NCI-H1105 treated with DMSO at 0.1 percent for 48 hours (cell line): ENCODE measurements at regions not wholly inside any gene's neighbourhood (a gene's known extent, or its start where the extent isn't known, plus 50 kb on each side); places are given as distances from the start of the nearest gene placed in this dataset.
"Not testable (repeated sequence)": the region's sequence is repeated elsewhere in the genome, so short reads cannot be mapped to it uniquely, and the experiment has no call there.

Experiments
- DNase-seq: peaks from one replicate; lab custom pipeline; 2025; lab: John Stamatoyannopoulos, UW

- DNase-seq, result no peak
Observed at GRCh38 chr15:77909182-77909940, 168.2 kb downstream of the TBC1D2B start.

GRCh38 chr15:77908752-77909111 is 168.8 kb downstream of the TBC1D2B start:
- not testable (repeated sequence) for DNase-seq

GRCh38 chr15:77907824-77908751 is 169.4 kb downstream of the TBC1D2B start:
- no peak for DNase-seq

- not testable (repeated sequence) for DNase-seq
Observed at GRCh38 chr15:77906062-77906990, 171.2 kb downstream of the TBC1D2B start.

GRCh38 chr15:77905301-77905920 is 172.1 kb downstream of the TBC1D2B start:
- DNase-seq, result no peak

DNA sequence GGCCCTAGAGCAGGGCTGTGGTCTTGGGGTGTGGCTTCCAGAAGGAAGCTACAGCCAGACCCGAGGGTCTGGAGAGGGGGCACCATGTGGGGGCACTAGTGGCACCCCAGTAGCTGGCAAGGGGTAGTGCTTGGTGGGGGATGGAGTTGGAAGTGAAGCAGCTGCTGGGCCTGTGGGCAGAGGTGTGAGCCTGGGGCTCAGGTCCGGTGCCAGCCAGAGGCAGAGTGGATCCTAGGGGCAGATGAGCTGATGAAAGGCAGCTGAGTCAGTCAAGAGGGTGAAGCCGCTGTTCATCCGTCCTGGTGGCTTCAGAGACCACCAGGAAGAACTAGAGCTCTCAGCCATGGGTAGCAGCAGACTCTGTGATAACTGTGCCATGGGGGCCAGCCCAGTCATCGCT is 172.6 kb downstream of the TBC1D2B start:
- DNase-seq, result no peak

DNA sequence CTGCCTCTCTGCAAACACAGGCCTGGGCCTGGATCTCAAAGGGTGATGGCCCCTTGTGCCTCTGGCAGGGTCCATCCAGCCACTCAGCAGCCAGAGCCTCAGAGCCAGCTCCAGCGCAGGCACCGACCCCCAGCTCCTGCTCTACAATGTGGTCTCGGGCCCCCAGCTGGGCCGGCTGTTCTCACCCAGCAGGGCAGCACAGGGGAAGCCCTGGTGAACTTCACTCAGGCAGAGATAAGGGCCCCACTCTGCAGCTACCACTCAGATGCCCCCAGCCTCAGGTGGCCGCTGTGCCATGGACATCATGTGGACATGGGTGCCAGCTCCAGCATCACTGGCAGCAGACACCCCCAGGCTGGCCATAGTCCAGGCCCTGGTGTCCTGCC is 173.1 kb downstream of the TBC1D2B start:
- DNase-seq, result no peak

DNA sequence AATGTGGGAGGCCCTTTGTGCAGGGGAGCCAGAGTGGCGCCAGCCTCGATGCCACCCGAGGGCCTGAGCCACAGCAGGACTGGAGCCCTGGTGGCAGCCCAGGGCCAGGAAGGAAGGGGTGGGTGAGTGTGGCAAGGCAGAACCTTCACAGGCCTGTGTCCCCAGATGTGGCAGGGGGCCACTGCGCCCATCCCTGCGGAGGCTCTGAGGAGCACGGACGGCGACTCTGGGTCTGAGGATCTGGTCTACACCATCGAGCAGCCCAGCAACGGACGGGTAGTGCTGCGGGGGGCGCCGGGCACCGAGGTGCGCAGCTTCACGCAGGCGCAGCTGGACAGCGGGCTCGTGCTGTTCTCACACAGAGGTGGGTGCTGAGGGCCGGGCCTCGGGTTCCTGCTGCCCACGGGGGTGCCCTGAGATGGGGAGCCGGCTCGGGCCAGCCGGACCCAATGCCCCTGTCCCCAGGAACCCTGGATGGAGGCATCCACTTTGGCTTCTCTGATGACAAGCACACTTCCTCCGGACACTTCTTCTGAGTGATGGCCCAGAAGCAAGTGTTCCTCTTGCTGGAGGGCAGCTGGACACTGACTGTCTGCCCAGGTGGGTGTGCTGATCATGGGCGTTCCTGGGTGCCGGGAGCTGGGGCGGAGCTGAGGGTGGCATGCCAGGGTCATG is 173.6 kb downstream of the TBC1D2B start:
- not testable (repeated sequence) for DNase-seq

- DNase-seq, result not testable (repeated sequence)
Observed at GRCh38 chr15:77902921-77903760, 174.4 kb downstream of the TBC1D2B start.

DNA sequence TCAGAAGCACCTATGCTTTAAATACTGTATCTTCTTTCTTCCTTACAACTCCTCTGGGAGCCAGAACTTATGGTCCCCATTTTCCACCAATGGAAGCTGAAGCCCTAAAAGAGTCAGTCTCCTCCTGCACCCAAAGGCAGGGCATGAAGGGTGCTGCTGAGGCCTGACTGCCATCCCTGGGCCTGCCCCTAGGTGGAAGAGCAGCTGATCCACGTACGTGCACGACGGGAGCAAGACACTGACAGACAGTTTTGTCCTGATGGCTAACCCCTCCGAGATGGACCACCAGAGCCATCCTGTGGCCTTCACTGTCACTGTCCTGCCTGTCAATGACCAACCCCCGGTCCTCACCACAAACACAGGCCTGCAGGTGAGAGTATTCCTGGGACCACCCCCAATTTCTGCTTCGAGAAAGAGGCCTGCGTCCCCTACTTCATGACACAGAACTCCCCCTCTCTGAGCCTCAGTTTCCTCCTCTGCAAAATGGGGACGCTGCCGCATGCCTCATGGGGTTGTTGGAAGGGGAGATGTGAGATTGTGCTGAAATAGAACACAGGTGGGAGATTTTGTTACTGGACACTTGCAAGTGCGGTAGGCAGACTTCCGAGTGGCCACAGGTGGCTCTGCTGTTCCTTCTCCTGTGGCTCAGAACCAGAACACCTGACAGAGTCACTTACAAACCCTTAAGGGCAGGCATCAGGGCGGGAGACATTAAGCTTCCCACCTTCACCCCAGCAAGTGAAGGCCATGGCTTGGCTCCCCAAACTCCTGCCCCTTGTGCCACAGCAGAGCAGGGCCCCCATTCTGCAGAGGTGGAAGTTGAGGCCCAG is 175.4 kb downstream of the TBC1D2B start:
- no peak for DNase-seq

DNA sequence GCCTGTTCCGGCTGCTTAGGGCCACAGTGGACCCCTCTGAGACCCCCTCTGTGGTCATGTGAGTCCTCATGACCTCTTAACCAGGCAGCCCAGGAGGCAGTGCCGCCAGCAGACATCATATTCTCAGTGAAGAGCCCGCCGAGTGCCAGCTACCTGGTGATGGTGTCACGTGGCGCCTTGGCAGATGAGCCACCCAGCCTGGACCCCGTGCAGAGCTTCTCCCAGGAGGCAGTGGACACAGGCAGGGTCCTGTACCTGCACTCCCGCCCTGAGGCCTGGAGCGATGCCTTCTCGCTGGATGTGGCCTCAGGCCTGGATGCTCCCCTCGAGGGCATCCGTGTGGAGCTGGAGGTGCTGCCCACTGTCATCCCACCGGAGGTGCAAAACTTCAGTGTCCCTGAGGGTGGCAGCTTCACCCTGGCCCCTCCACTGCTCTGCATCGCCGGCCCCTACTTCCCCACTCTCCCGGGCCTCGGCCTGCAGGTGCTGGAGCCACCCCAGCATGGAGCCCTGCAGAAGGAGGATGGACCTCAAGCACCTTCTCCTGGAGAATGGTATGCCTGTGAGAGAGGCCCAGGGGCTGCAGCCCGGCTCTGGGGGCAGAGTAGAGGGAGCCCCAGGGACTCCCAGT is 176.1 kb downstream of the TBC1D2B start:
- DNase-seq, result no peak

GRCh38 chr15:77900331-77900963 is 177.1 kb downstream of the TBC1D2B start:
- DNase-seq, result not testable (repeated sequence)

GRCh38 chr15:77899776-77900175 is 177.7 kb downstream of the TBC1D2B start:
- DNase-seq, result not testable (repeated sequence)

- DNase-seq, result no peak
Observed at GRCh38 chr15:77898811-77899730, 178.4 kb downstream of the TBC1D2B start.

- DNase-seq, result no peak
Observed at GRCh38 chr15:77897896-77898406, 179.6 kb downstream of the TBC1D2B start.

DNA sequence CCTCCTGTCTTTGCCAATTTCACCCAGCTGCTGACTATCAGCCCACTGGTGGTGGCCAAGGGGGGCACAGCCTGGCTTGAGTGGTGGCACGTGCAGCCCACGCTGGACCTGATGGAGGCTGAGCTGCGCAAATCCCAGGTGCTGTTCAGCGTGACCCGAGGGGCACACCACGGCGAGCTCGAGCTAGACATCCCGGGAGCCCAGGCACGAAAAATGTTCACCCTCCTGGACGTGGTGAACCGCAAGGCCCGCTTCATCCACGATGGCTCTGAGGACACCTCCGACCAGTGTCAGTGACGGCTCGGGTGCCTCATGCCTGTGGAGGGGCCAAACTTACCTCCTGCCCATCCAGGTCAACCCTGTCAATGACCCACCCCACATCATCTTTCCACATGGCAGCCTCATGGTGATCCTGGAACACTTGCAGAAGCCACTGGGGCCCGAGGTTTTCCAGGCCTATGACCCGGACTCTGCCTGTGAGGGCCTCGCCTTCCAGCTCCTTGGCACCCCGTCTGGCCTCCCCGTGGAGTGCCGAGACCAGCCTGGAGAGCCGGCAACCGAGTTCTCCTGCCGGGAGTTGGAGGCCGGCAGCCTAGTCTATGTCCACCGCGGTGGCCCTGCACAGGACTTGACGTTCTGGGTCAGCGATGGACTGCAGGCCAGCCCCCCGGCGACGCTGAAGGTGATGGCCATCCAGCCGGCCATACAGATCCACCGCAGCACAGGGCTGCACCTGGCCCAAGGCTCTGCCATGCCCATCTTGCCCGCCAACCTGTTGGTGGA is 180.2 kb downstream of the TBC1D2B start:
- not testable (repeated sequence) for DNase-seq
